ENCODE measurements at regions not wholly inside any gene's neighbourhood (a gene's known extent, or its start where the extent isn't known, plus 50 kb on each side); places are given as distances from the start of the nearest gene placed in this dataset.

DNA sequence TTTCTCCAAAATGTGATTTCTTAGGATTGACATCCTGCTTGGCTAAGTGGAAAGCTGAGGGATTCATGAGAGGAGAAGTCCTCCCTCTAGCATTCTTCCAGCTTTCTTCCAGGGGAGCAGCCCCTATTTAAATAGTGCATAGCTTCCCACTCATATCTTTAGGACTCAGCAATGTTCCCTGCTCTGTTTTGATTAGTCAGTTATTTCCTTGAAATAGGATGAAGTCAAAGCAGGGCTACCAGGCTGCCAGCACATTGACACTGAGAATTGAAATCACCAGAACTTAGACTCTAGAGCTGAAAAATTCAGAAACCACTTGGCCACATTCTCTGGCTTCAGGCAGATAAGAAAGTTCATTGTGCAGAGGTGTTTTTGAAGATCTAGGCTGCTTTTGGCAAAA is 74.7 kb upstream of the SMAD1 start:
- TF ChIP-seq, protein P1, sequence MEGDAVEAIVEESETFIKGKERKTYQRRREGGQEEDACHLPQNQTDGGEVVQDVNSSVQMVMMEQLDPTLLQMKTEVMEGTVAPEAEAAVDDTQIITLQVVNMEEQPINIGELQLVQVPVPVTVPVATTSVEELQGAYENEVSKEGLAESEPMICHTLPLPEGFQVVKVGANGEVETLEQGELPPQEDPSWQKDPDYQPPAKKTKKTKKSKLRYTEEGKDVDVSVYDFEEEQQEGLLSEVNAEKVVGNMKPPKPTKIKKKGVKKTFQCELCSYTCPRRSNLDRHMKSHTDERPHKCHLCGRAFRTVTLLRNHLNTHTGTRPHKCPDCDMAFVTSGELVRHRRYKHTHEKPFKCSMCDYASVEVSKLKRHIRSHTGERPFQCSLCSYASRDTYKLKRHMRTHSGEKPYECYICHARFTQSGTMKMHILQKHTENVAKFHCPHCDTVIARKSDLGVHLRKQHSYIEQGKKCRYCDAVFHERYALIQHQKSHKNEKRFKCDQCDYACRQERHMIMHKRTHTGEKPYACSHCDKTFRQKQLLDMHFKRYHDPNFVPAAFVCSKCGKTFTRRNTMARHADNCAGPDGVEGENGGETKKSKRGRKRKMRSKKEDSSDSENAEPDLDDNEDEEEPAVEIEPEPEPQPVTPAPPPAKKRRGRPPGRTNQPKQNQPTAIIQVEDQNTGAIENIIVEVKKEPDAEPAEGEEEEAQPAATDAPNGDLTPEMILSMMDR (IDR thresholded peaks at IDR 0.05), result no peak
- TF ChIP-seq POLR2A (IDR thresholded peaks at IDR 0.05) (no peak), EP300 (IDR thresholded peaks at IDR 0.05) (no peak), POLR2AphosphoS5 (IDR thresholded peaks at IDR 0.05) (no peak)

Data from stomach (tissue), 4 donors.